HG02938 (cell line): ENCODE measurements at regions not wholly inside any gene's neighbourhood (a gene's known extent, or its start where the extent isn't known, plus 50 kb on each side); places are given as distances from the start of the nearest gene placed in this dataset.

Source experiments
- ATAC-seq: cut with Tn5 transposase; IDR thresholded peaks from one replicate; pipeline ENCODE4 v1.9.1; 2021; ENCODE audit warnings: mild to moderate bottlenecking, moderate library complexity; ENCODE audit not compliant: unreplicated experiment

- ATAC-seq: no peak
These were observed 191.8 kb downstream of the LYPLAL1 start for GRCh38 chr1:219365451-219365850.

GRCh38 chr1:219362702-219363101 is 189.0 kb downstream of the LYPLAL1 start:
- no peak for ATAC-seq

- ATAC-seq: no peak
These were observed 185.4 kb downstream of the LYPLAL1 start for GRCh38 chr1:219359126-219359525.

GRCh38 chr1:219358080-219358479 is 184.4 kb downstream of the LYPLAL1 start:
- ATAC-seq: no peak

- no peak for ATAC-seq
These were observed 181.3 kb downstream of the LYPLAL1 start for GRCh38 chr1:219354962-219355361.

GRCh38 chr1:219352961-219353651 is 179.4 kb downstream of the LYPLAL1 start:
- ATAC-seq: no peak

GRCh38 chr1:219350172-219350931 is 176.7 kb downstream of the LYPLAL1 start:
- ATAC-seq: no peak

GRCh38 chr1:219347921-219348391 is 174.3 kb downstream of the LYPLAL1 start:
- ATAC-seq: no peak

- ATAC-seq: no peak
These were observed 173.7 kb downstream of the LYPLAL1 start for GRCh38 chr1:219347376-219347775.

- no peak for ATAC-seq
These were observed 172.3 kb downstream of the LYPLAL1 start for GRCh38 chr1:219345953-219346352.

- ATAC-seq: no peak
These were observed 169.2 kb downstream of the LYPLAL1 start for GRCh38 chr1:219342836-219343235.

- ATAC-seq: no peak
These were observed 167.1 kb downstream of the LYPLAL1 start for GRCh38 chr1:219340796-219341195.

- no peak for ATAC-seq
These were observed 165.8 kb downstream of the LYPLAL1 start for GRCh38 chr1:219339466-219339865.

GRCh38 chr1:219337588-219337987 is 163.9 kb downstream of the LYPLAL1 start:
- ATAC-seq: no peak

- no peak for ATAC-seq
These were observed 159.9 kb downstream of the LYPLAL1 start for GRCh38 chr1:219333626-219334025.

- ATAC-seq: no peak
These were observed 157.7 kb downstream of the LYPLAL1 start for GRCh38 chr1:219331424-219331823.

GRCh38 chr1:219330669-219331068 is 157.0 kb downstream of the LYPLAL1 start:
- no peak for ATAC-seq

GRCh38 chr1:219330001-219330400 is 156.3 kb downstream of the LYPLAL1 start:
- ATAC-seq: no peak

- ATAC-seq: no peak
These were observed 155.9 kb downstream of the LYPLAL1 start for GRCh38 chr1:219329578-219329977.

GRCh38 chr1:219326843-219327242 is 153.2 kb downstream of the LYPLAL1 start:
- ATAC-seq: no peak

GRCh38 chr1:219325368-219325742 is 151.7 kb downstream of the LYPLAL1 start:
- ATAC-seq: no peak

- peak; percentile 58 for ATAC-seq
These were observed 151.1 kb downstream of the LYPLAL1 start for GRCh38 chr1:219324629-219325367.
